A549 (cell line): ENCODE measurements at regions not wholly inside any gene's neighbourhood (a gene's known extent, or its start where the extent isn't known, plus 50 kb on each side); places are given as distances from the start of the nearest gene placed in this dataset.

ENCODE experiments used
- ATAC-seq, 2 experiments: fragments of 200-7000 bp in 1 of 2; fragments of >200 bp in 1 of 2; cut with Nextera tagmentation in 1 of 2; cut with Tn5 transposase in 1 of 2; 3 replicates each; pipeline versions ENCODE4 v1.8.0 to v1.9.1; 2018 to 2020; ENCODE audit warnings: mild to moderate bottlenecking in 1 of 2, moderate library complexity in 1 of 2
- CTCF ChIA-PET: fragments of 300-600 bp; sonication (Branson Sonifier 250); formaldehyde crosslinking; extraction: SDS; loops from one replicate; lab custom pipeline; 2021; ENCODE audit warnings: antibody characterized with exemption, inconsistent platforms; lab: Yijun Ruan, JAX
- POLR2A ChIA-PET: fragments of 350-600 bp; formaldehyde crosslinking; extraction: SDS; loops from one replicate; lab custom pipeline; 2021; ENCODE audit warnings: antibody characterized with exemption, inconsistent platforms; lab: Yijun Ruan, JAX
- DNase-seq, 2 experiments: peaks; one replicate each; pipeline versions ENCODE4 v3.0.0 to v3.0.0-alpha.2; 2011 to 2016; ENCODE audit warnings: low read depth in 1 of 2, low spot score in 1 of 2
- FAIRE-seq: peaks from 2 replicates; lab custom pipeline; 2011; peaks lifted over from hg19 to GRCh38; lab: Jason Lieb, UNC
- H3K27ac ChIP-seq, 2 experiments: fragments of >200 bp; sonication (Bioruptor Twin); formaldehyde crosslinking; 3 replicates each; pipeline ENCODE4 v1.5.1; 2016 to 2017
- H3K4me1 ChIP-seq: fragments of >200 bp; sonication (Bioruptor Twin); formaldehyde crosslinking; 3 replicates; pipeline ENCODE4 v1.6.1; 2016
- H3K4me2 ChIP-seq: fragments of >200 bp; sonication (Bioruptor Twin); formaldehyde crosslinking; 3 replicates; pipeline ENCODE4 v1.6.1; 2016
- H3K4me3 ChIP-seq: fragments of >200 bp; sonication (Bioruptor Twin); formaldehyde crosslinking; 3 replicates; pipeline ENCODE4 v1.5.1; 2016
- H3K9me3 ChIP-seq: fragments of >200 bp; sonication (Bioruptor Twin); formaldehyde crosslinking; 3 replicates; pipeline ENCODE4 v1.6.1; 2016
- CBX2 ChIP-seq: fragments of 200-600 bp; sonication (generic); IDR thresholded peaks from 2 replicates; pipeline ENCODE4 v1.6.1; 2016; ENCODE audit warnings: low read depth, mild to moderate bottlenecking, borderline replicate concordance
- CBX8 ChIP-seq: fragments of 200-600 bp; sonication (generic); IDR thresholded peaks from 2 replicates; pipeline ENCODE4 v1.6.1; 2016
- CHD4 ChIP-seq: fragments of 200-600 bp; sonication (generic); IDR thresholded peaks from 2 replicates; pipeline ENCODE4 v1.6.1; 2016; ENCODE audit warnings: antibody characterized with exemption, mild to moderate bottlenecking, borderline replicate concordance
- EP300 ChIP-seq, 2 experiments: fragments of >200 bp; sonication (Bioruptor Twin); formaldehyde crosslinking; IDR thresholded peaks; 2 replicates in 1 of 2; 3 replicates in 1 of 2; pipeline ENCODE4 v1.6.1; 2016 to 2017
- FOSB ChIP-seq: fragments of 250-450 bp; sonication (Bioruptor Pico); IDR thresholded peaks from 2 replicates; pipeline ENCODE4 v1.5.0; 2020; ENCODE audit warnings: mild to moderate bottlenecking, moderate library complexity
- HDAC2 ChIP-seq: fragments of 200-600 bp; sonication (generic); IDR thresholded peaks from 2 replicates; pipeline ENCODE4 v1.6.1; 2016
- HEYL ChIP-seq: fragments of 250-450 bp; sonication (Bioruptor Pico); IDR thresholded peaks from 2 replicates; pipeline ENCODE4 v1.8.0; 2021; ENCODE audit warnings: mild to moderate bottlenecking, moderate library complexity
- HOXA7 ChIP-seq: fragments of 250-450 bp; sonication (Bioruptor Pico); IDR thresholded peaks from 2 replicates; pipeline ENCODE4 v1.5.0; 2020; ENCODE audit warnings: mild to moderate bottlenecking, moderate library complexity
- HOXB5 ChIP-seq: fragments of 250-450 bp; sonication (Bioruptor Pico); IDR thresholded peaks from 2 replicates; pipeline ENCODE4 v1.5.0; 2020; ENCODE audit warnings: mild to moderate bottlenecking, moderate library complexity
- JUNB ChIP-seq: fragments of >200 bp; sonication (Bioruptor Twin); formaldehyde crosslinking; IDR thresholded peaks from 2 replicates; pipeline ENCODE4 v1.6.1; 2016
- MAFK ChIP-seq: fragments of 450-650 bp; IDR thresholded peaks from 2 replicates; pipeline ENCODE4 v1.6.1; 2014; ENCODE audit not compliant: partially characterized antibody
- POLR2A ChIP-seq: IDR thresholded peaks from 2 replicates; pipeline ENCODE4 v1.6.1; 2012; ENCODE audit warnings: mild to moderate bottlenecking, low read length
- RAD21 ChIP-seq, 2 experiments: fragments of >200 bp in 1 of 2; sonication (Bioruptor Twin) in 1 of 2; formaldehyde crosslinking in 1 of 2; IDR thresholded peaks in 1 of 2; conservative IDR thresholded peaks in 1 of 2; 2 replicates in 1 of 2; 3 replicates in 1 of 2; pipeline ENCODE4 v1.6.1; 2012 to 2018; ENCODE audit warnings: inconsistent platforms in 1 of 2
- RCOR1 ChIP-seq: fragments of 150-350 bp; IDR thresholded peaks from 2 replicates; pipeline ENCODE4 v1.6.1; 2014; ENCODE audit warnings: antibody characterized with exemption, low read length, low read depth
- RNF2 ChIP-seq: fragments of 200-600 bp; sonication (generic); IDR thresholded peaks from 2 replicates; pipeline ENCODE4 v1.6.1; 2016; ENCODE audit warnings: low read depth, mild to moderate bottlenecking, antibody characterized with exemption, moderate library complexity, borderline replicate concordance
- SMC3 ChIP-seq: fragments of >200 bp; sonication (Bioruptor Twin); formaldehyde crosslinking; IDR thresholded peaks from 3 replicates; pipeline ENCODE4 v1.6.1; 2018; ENCODE audit warnings: inconsistent platforms
- TFCP2L1 ChIP-seq: fragments of 250-450 bp; sonication (Bioruptor Pico); IDR thresholded peaks from 2 replicates; pipeline ENCODE4 v1.5.0; 2021; ENCODE audit warnings: mild to moderate bottlenecking
- WGBS: methylation state at CpG from one replicate; pipeline ENCODE4 v1.1.6; 2017; ENCODE audit errors: missing lambda C conversion rate; 5-methylcytosine and 5-hydroxymethylcytosine counted together
- TF ChIP-seq, protein P1 (sequence below): IDR thresholded peaks from 2 replicates; pipeline ENCODE4 v1.6.1; 2012; ENCODE audit warnings: low read depth, borderline replicate concordance
- TF ChIP-seq, protein P2 (sequence below): IDR thresholded peaks from 2 replicates; pipeline ENCODE4 v1.6.1; 2012
- TF ChIP-seq, protein P3 (sequence below): fragments of >200 bp; sonication (Bioruptor Twin); formaldehyde crosslinking; IDR thresholded peaks from 3 replicates; pipeline ENCODE4 v1.5.1; 2016

DNA sequence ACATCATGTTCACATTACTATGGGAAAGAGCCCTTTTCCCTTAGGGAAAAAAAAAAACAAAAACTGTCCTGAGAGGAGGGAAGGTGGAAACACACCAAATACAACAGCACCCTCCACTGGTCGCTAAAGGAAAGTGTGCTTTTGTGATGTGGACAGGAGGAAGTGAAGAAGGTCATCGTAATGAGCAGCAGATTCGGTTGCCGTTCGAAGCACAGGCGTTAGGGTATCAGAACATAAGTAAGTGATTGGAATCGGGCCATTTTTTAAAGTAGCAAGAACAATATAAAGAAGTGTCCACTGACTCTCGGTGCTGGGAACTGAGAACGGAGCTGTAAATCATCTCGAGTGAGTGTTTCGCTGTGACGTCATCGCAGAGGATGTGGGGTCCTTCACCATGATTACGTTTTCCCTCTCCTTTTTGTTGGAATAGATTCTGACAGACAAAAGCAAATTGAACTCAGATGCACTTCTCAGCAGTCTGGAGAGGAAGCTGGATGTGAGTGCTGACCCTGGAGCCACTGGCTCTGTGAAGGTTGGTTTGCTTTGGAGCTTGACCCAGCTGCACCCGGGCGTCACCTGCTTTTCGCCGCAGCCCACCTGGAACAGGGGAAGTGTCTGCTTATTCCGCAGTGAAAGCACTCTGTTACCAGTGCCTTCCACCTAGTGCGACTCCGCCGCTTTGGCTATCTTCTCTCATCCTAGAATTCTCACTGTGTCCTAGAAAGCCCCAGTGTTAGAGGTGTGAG, 203.6 kb upstream of the GMDS start:
- H3K9me3 ChIP-seq = no peaks in the 10 kb centered on the region
- H3K4me3 ChIP-seq = peak overlapping the region; percentile 37
- peaks cover 5% of the 10 kb centered on the region; the same call in 1 of the 3 replicates for H3K4me1 ChIP-seq
- CTCF ChIA-PET = interaction anchor here (0.6 to 2.4 kb wide), 21 partner anchors 8 to 852 kb away, joined by 3 to 15 read pairs (median 4); no protein-coding TSS in a partner anchor
- DNase-seq = peak; percentile 48 to 75
- H3K27ac ChIP-seq = peak overlapping the region; percentile 41 to 64; a peak in 5 of 6 replicates
- ATAC-seq = peak; percentile 88 to 90
- peak overlapping the region; percentile 77 for H3K4me2 ChIP-seq
- TF ChIP-seq HDAC2 (no peak), RAD21 (conservative IDR thresholded peaks at IDR 0.05 in 1 of 2, IDR thresholded peaks at IDR 0.05 in 1 of 2) (peak; percentile 75 to 80), JUNB (no peak), FOSB (CRISPR knock-in tag) (no peak), TFCP2L1 (CRISPR knock-in tag) (no peak), CBX2 (no peak), RNF2 (no peak), EP300 (IDR thresholded peaks at IDR 0.05) (no peak), SMC3 (peak; percentile 61), HOXB5 (CRISPR knock-in tag) (no peak)
- TF ChIP-seq, protein P1, sequence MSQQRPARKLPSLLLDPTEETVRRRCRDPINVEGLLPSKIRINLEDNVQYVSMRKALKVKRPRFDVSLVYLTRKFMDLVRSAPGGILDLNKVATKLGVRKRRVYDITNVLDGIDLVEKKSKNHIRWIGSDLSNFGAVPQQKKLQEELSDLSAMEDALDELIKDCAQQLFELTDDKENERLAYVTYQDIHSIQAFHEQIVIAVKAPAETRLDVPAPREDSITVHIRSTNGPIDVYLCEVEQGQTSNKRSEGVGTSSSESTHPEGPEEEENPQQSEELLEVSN = peak; percentile 51
- TF ChIP-seq, protein P2, sequence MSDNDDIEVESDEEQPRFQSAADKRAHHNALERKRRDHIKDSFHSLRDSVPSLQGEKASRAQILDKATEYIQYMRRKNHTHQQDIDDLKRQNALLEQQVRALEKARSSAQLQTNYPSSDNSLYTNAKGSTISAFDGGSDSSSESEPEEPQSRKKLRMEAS = peak; percentile 60
- TF ChIP-seq, protein P3, sequence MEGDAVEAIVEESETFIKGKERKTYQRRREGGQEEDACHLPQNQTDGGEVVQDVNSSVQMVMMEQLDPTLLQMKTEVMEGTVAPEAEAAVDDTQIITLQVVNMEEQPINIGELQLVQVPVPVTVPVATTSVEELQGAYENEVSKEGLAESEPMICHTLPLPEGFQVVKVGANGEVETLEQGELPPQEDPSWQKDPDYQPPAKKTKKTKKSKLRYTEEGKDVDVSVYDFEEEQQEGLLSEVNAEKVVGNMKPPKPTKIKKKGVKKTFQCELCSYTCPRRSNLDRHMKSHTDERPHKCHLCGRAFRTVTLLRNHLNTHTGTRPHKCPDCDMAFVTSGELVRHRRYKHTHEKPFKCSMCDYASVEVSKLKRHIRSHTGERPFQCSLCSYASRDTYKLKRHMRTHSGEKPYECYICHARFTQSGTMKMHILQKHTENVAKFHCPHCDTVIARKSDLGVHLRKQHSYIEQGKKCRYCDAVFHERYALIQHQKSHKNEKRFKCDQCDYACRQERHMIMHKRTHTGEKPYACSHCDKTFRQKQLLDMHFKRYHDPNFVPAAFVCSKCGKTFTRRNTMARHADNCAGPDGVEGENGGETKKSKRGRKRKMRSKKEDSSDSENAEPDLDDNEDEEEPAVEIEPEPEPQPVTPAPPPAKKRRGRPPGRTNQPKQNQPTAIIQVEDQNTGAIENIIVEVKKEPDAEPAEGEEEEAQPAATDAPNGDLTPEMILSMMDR = peak; percentile 61
- POLR2A ChIA-PET = no interaction called here
- WGBS = 35% methylated on average over 22 of the region's 22 CpGs
- FAIRE-seq = no peak

DNA sequence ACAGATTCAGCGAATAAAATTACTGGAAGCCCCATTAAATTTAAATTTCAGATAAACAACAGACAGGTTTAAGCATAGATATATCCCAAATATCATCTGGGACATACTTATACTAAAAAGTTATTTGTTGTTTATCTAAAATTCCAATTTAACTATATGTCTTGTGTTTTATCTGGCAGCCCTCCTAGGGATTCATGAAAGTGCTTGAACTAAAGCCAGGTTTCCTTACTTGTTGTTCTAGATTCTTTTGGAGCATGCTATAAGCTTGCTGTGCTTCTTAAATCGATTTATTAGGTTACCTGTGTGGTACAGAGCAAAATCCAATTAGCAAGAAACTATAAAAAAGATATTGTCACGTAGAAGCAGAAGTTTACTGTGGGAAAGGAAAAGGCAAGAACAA, 202.5 kb upstream of the GMDS start:
- Histone ChIP-seq H3K9me3 (no peaks in the 10 kb centered on the region), H3K4me3 (no peak overlapping the region), H3K27ac (no peak overlapping the region), H3K4me2 (no peak overlapping the region), H3K4me1 (peaks cover 5% of the 10 kb centered on the region; the same call in 1 of the 3 replicates)
- no peak for ATAC-seq
- TF ChIP-seq HOXA7 (no peak), RNF2 (no peak), CHD4 (no peak), SMC3 (no peak), HEYL (CRISPR knock-in tag) (no peak), MAFK (no peak), CBX8 (no peak), POLR2A (no peak), HOXB5 (CRISPR knock-in tag) (no peak)
- DNase-seq = no peak
- 40% methylated on average over 3 of the region's 3 CpGs for WGBS
- POLR2A ChIA-PET = no interaction called here
- CTCF ChIA-PET = interaction anchor here (0.6 to 2.4 kb wide), 9 partner anchors 9 to 842 kb away, joined by 3 to 15 read pairs (median 3); no protein-coding TSS in a partner anchor
- FAIRE-seq = no peak

DNA sequence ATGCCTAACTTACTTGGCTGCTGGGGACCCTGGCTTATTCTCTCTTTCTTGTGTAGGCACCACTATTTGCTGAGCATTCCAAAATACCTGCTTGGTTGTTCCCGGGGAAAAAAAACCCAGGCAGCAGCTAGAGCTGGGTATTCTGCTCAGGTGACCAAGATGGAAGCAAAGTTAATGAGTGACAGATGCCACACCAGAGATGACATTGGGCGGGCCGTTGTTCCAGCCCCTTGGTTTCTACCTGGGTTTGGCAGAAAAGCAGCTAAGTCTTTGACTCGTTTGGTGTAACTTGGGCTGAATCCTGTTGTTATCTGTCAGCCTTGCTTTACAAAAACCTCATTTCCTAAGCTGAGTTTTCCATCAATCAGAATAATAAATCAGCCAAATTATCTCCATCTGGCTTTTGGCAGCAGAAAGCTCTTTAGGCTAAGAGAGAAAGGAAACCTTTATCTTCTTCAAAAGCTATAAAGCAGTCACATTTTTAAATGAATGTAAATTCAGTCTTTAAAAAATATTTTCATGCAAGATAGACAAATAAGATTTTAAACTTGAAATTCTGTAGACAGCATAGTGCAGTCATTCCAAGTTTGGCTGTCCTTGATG, 202.0 kb upstream of the GMDS start:
- no peak for FAIRE-seq
- Histone ChIP-seq H3K4me2 (no peak overlapping the region), H3K27ac (no peak overlapping the region), H3K9me3 (no peaks in the 10 kb centered on the region), H3K4me1 (peaks cover 5% of the 10 kb centered on the region; the same call in 1 of the 3 replicates), H3K4me3 (no peak overlapping the region)
- ChIA-PET CTCF (interaction anchor here (0.9 to 2.4 kb wide), 7 partner anchors 8 to 841 kb away, joined by 3 to 15 read pairs (median 3); no protein-coding TSS in a partner anchor), POLR2A (no interaction called here)
- TF ChIP-seq POLR2A (no peak), RCOR1 (no peak), CBX2 (no peak)
- 65% methylated on average over 4 of the region's 4 CpGs for WGBS
- no peak for DNase-seq
- no peak for ATAC-seq
